Activated CD8-positive, alpha-beta memory T cell treated with anti-CD3 and anti-CD28 coated beads for 48 hours (primary cell): ENCODE measurements at regions not wholly inside any gene's neighbourhood (a gene's known extent, or its start where the extent isn't known, plus 50 kb on each side); places are given as distances from the start of the nearest gene placed in this dataset.
"Not testable (repeated sequence)": the region's sequence is repeated elsewhere in the genome, so short reads cannot be mapped to it uniquely, and the experiment has no call there.

Experiments
- DNase-seq, 3 experiments: peaks; one replicate each; pipeline ENCODE4 v3.0.0-alpha.2; 2020; ENCODE audit warnings: low read depth in 2 of 3, low spot score in 2 of 3

GRCh38 chr5:101520417-101520816 is 617.3 kb upstream of the ST8SIA4 start:
- no peak for DNase-seq

DNA sequence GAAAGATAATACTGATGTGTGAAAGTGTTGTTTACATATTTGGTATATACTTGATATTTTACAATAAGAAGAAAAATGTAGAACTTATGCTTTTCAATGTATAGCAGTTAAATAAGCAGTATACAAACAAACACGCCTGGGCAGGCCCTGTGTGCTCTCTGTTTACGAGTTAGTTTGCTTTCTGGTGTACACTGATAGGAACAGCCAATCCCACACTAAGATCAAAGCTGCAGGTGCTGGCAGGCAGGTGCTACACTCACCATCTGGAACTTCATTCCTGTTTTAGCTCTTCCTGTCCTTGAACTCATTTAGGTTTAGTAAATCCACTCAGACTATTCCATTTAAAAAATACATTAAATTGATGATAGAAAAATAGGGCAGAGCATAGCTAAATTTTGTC is 614.7 kb upstream of the ST8SIA4 start:
- no peak for DNase-seq

DNA sequence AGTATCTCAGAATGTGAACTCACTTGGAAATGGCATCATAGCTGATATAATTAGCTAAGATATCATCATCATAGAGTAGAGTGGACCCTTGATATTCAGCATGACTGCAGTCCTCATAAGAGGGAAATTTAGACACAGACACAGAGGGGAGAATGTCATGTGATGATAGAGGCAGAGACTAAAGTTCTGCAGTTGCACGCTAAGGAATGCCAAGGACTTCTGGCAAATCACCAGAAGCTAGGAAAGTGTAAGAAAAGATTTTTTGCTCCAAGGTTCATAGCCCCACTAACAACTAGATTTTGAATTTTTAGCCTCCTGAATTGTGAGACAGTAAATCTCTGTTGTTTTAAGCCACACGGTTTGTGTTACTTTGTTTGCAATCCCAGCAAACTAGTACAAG is 612.6 kb upstream of the ST8SIA4 start:
- DNase-seq = no peak

- DNase-seq = no peak
Observed at GRCh38 chr5:101505891-101506570, 602.9 kb upstream of the ST8SIA4 start.

DNA sequence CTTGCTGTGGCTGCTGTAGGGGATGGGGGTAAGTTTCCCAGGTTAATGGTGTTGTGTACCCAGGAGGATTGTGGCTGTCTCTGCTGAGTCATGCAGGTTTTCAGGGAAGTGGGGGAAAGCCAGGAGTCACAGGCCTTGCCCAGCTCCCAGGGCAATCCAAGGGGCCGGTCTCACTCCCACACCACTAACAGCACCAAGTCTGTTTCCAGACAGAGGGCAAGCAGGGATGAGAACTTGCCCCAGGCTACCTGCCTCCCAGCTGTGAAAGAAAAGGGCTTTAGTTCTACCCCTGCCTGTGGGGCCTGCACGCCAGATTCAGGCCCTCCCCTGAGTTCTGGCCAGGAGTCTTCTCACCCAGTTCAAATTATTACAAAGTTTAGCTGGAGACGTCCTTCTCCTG is 579.8 kb upstream of the ST8SIA4 start:
- no peak for DNase-seq

DNA sequence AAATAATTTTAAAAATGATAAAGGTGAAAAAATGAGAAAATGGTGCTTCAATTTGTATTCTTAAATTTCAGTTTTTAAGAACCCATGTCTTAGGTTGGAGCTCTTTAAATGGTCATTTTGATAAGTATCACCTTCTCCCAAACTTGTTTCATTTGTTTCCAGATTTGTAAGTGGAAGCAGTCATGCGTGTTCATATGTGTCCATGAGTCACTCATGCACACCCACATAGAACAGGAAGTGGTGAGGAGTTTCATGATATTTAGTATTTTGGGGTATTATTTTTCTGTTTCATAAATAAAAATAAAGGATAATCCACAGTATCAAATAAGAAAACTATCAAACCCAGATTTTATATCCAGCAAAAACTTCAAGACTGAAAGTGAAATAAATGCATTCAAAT is 570.4 kb upstream of the ST8SIA4 start:
- DNase-seq = no peak

DNA sequence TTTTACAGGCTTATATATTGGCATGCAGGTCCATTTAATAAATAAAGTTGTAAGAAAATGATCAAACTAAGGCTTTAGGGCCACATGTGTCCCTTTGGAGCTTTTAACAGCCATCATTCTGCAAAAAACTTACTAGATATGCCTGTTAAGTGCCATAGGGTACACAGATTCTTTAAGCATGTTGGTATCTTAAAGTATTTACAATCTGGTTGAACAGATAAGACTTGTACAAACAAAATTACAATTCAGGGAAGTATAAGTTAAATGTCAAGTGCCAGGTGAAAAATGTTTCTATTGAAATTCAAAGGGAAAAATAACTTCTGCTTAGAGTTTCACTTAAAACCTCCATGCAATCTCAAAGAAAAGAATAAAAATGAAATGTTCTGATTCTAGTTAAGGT is 558.4 kb upstream of the ST8SIA4 start:
- DNase-seq = no peak

- DNase-seq = no peak
Observed at GRCh38 chr5:101458587-101458986, 555.5 kb upstream of the ST8SIA4 start.

DNA sequence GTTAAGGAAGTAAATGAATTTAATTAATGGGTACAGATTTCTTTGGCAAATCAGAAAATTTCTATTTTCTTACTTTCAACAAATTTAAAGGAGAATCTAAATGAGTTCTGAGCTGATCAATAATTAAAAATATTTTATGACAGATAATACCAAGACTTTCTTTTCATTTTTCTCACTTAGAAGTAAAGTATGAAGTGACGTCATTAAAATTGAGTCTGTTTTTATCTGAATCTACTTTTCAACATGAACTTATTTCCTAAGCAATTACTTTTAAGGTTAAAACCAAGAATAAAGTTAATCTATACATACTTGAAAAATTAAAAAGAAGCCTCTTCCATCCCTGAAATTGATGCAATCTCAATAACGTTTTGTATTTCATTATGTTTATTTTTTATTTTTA is 552.8 kb upstream of the ST8SIA4 start:
- no peak for DNase-seq

DNA sequence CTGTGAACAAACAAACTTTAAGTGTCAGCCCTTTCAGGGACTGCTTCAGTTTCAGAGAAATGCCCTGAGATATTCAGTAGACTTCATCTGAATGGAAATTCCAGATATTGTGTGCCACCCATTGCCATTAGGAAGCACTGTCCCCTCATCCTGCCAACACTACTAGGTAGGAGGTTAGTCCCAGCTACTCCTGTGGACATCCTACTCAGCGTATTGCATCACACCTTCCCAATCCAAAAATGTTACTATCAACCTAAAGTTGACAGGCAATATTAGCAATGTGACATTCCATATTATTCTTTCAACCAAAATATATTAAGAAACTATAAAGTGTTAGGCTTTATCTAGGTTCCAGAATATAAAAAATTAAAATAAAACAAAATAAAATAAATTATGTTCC is 552.0 kb upstream of the ST8SIA4 start:
- no peak for DNase-seq

DNA sequence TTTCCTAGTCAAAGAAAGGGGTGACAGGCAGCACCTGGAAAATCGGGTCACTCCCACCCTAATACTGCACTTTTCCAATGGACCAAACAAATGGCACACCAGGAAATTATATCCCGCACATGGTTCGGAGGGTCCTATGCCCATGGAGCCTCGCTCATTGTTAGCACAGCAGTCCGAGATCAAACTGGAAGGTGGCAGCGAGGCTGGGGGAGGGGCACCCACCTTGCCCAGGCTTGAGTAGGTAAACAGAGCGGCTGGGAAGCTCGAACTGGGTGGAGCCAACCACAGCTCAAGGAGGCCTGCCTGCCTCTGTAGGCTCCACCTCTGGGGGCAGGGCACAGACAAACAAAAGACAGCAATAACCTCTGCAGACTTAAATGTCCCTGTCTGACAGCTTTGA is 539.2 kb upstream of the ST8SIA4 start:
- DNase-seq = not testable (repeated sequence)

- DNase-seq = no peak
Observed at GRCh38 chr5:101440173-101440572, 537.1 kb upstream of the ST8SIA4 start.

- no peak for DNase-seq
Observed at GRCh38 chr5:101437351-101437750, 534.3 kb upstream of the ST8SIA4 start.

DNA sequence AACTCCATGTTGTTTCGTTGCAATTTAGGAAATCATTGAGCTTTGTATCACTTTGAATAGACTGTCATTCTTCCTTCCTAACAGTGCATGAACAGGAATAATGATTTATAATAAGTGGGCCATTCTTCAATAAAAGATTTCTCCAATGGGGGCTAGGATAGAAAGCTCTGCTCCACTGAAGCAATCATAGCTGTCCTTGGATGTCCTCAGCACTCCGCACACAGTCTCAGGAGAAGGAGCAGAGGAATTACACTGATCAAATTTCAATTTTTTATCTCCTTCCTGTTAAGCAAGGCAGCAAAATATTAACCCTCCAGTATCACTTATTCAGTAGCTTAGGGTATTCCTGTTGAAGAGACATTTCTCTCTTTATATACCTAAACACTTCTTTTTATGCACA is 532.7 kb upstream of the ST8SIA4 start:
- no peak for DNase-seq

DNA sequence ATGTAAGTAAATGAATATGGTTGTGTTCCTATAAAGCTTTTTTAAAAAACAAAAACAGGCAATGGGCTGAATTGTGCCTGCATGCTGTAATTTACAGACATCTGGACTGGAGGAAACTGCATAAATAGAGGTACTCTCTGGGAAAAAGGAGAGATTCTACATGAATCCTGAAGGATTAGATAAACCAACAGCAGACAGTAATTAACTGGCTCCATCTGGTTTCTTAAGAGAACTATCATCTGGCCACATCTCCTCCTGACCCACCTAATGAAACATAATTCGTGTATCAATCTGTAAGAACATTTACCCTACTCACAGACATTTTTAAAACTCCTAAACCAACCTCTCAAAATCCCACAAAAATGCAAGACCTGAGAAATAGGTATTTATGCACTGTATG is 528.1 kb upstream of the ST8SIA4 start:
- DNase-seq = no peak

DNA sequence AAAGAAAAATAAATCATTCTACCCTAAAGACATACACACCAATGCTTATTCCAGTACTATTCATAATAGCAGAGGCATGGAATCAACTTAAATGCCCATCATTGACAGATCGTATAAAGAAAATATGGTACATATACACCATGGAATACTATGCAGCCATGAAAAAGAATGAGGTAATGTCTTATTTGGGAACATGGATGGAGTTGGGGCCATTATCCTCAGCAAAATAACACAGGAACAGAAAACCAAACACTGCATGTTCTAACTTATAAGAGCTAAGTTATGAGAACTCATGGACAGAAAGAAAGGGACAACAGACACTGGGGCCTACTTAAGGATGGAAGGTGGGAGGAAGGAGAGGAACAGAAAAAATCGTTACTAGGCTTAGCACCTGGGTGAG is 527.5 kb upstream of the ST8SIA4 start:
- DNase-seq = no peak

GRCh38 chr5:101429241-101429640 is 526.2 kb upstream of the ST8SIA4 start:
- DNase-seq = no peak

DNA sequence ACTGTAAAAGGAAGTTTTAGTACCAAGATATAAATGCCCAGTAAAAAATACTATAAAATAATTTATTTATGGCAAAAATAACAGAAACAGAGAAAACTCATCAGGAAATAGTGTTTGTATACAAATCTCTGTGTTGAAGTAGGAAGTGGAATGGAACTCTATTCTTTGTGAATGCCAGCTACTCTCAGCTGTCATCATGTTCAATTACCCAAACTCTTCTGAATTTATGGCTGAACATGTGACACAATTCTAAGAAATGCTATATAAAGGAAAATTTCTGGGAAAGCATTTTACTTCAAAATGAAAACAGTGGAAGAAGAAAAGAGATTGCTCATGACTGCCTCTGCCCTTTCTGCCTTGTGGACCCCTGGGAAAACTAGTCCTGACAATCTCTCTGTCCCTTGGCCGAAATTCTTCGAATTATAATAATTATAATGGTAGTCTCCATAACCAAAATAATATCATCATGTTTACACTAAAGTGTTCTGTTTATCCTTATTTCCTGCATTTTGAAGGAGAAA is 522.3 kb upstream of the ST8SIA4 start:
- no peak for DNase-seq

DNA sequence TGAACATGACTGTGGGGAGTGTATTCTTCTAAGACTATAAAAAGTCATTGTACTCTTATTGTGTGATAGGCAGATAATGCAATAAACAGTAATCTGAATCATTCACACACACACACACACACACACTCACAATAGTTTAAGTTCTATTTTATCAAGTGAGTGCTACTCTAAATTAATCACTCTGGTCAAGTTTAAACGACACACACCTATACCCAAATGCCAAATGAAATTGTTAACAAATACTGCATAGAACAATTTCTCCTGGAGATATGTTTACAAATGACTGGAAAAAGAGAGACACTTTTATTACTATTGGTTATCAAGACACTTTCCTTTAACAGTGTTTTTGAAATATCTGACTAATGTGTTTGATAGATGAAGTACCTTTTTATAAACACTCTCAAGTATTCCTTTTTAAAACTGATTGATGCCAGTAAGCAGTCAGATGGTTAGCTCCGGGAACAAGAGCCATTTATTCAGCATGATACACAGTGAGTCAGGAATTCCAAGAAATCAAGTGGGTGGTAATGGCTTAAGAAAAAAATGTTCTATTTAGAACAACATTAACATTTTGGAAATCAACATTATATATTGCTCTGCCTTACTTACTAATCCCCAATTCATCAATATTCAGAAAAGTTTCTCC is 521.6 kb upstream of the ST8SIA4 start:
- DNase-seq = no peak

- no peak for DNase-seq
Observed at GRCh38 chr5:101418713-101419118, 515.6 kb upstream of the ST8SIA4 start.

- DNase-seq = no peak
Observed at GRCh38 chr5:101404531-101404930, 501.4 kb upstream of the ST8SIA4 start.

DNA sequence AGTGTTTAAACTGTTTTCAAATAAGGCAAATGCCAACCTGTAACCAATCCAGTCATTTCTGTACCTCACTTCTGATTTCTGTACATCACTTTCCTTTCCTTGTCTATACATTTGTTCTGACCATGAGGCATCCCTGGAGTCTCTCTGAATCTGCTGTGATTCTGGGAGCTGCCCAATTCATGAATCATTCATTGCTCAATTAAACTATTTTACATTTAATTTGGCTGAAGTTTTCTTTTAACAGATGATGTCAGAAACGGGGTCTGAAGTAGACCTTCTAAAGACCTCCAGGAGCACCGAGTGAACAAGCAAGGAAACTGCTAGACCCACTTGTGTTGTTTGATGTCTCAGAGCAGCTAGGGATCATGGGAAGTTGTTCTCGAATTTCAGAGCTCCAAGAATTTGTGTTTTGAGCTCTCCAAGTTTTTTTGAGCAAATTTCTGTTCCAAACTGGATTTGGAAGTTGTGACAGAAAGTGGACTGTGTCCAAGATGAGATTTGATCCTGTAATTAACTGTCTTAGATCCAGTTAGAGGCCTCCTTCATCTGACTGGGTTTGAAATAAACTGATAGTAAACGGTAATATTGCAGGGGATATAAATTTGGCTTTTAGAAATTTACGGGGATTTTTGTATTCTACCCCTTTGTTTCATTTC is 490.8 kb upstream of the ST8SIA4 start:
- DNase-seq = no peak
